GM12873 (cell line): ENCODE measurements at regions not wholly inside any gene's neighbourhood (a gene's known extent, or its start where the extent isn't known, plus 50 kb on each side); places are given as distances from the start of the nearest gene placed in this dataset.

Experiments
- TF ChIP-seq, protein P1 (sequence below): IDR thresholded peaks from 2 replicates; pipeline ENCODE4 v1.5.1; 2012; ENCODE audit warnings: low read depth, mild to moderate bottlenecking, moderate library complexity, low read length, control low read depth; ENCODE audit not compliant: insufficient read depth; ENCODE audit errors: missing control alignments

DNA sequence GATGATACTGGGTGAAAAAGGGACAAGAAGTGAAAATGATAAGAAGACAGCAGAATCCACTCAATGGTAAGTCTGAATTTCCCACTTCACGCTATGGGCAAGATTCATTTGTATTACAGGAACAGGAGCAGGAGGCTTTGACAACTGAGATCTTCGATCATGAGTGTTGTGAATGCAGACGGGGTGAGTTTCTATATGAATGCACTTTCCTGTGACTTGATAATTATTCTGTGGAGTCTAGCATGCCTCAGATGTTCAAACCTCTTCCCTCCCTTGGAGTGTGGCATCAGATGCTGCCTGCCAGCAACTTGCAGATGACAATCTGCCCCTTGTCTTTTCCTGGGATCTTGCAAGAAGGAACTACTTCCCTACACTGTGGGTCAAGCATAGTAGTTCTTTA, 225.4 kb downstream of the HLX start:
- TF ChIP-seq, protein P1, sequence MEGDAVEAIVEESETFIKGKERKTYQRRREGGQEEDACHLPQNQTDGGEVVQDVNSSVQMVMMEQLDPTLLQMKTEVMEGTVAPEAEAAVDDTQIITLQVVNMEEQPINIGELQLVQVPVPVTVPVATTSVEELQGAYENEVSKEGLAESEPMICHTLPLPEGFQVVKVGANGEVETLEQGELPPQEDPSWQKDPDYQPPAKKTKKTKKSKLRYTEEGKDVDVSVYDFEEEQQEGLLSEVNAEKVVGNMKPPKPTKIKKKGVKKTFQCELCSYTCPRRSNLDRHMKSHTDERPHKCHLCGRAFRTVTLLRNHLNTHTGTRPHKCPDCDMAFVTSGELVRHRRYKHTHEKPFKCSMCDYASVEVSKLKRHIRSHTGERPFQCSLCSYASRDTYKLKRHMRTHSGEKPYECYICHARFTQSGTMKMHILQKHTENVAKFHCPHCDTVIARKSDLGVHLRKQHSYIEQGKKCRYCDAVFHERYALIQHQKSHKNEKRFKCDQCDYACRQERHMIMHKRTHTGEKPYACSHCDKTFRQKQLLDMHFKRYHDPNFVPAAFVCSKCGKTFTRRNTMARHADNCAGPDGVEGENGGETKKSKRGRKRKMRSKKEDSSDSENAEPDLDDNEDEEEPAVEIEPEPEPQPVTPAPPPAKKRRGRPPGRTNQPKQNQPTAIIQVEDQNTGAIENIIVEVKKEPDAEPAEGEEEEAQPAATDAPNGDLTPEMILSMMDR: no peak

DNA sequence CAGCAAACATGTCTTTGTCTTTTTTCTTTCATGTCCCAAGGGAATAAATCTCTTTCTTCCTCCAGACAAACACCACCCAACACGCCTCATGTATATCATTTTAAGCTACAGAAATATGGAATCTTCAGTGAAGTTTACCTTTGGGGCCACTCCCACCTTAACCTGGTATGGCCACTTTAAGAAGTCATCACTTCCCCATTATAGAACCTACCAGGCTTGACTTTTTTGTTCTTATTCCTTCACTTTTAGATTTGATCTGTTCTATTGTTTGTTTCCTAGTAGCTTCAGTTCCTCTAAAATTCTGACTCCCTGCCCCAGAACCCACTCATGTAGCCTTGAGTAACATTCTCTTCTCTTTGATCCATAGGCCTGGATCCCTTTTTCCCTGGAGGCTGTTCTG, 226.3 kb downstream of the HLX start:
- TF ChIP-seq, protein P1: no peak

DNA sequence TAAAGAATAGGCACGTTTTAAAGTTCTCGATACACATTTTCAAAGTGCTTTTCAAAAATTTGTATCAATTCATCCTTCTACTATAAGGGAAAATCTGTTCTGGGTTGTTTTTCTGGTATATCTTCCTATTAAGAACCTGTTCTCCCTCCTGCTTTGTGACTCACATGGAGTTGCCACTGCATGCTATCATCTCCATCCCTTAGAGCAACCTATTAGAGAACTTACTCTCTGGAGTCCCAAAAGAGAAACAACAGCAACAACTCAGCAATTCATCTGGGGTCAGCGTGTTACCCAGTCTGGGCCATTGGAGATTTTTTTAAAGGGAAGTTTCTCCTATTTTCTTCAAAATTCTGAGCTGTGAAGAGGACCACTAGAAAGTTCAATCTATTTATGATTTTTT, 227.4 kb downstream of the HLX start:
- TF ChIP-seq, protein P1: no peak

DNA sequence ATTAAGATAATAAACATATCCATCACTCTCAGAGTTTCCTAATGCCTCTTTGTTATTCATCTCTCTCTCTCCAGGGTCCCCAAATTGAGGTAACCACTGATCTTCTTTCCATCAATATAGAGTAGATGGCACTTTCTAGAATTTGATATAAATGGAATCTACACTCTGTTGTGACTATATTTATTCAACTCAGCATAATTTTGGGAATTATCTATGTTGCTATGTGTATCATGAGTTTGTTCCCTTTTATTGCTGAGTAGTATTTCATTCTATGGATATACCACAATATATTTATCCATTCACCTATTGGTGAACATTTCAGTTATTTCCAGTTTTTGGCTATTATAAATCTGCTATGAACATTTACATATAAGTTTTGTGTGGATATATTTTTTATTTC, 230.7 kb downstream of the HLX start:
- TF ChIP-seq, protein P1: no peak

DNA sequence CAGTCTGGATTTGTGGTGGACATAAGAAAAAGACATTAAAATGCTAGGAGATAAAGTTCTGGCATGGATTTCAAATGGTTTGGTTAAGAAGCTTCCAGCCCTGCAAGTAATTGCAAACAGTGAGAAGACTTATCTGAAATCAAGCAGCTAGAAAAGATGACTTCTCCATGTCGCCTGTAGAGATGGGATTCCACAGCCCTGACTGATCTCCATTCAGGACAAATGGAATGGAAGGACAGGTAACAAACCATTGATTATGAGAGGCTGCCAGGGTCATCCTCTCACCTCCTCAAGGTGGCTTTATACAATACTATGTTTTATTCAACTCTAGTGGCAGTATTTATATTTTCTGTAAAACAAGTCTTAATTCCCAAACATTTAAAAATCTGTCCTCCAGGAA, 237.9 kb downstream of the HLX start:
- TF ChIP-seq, protein P1: no peak

DNA sequence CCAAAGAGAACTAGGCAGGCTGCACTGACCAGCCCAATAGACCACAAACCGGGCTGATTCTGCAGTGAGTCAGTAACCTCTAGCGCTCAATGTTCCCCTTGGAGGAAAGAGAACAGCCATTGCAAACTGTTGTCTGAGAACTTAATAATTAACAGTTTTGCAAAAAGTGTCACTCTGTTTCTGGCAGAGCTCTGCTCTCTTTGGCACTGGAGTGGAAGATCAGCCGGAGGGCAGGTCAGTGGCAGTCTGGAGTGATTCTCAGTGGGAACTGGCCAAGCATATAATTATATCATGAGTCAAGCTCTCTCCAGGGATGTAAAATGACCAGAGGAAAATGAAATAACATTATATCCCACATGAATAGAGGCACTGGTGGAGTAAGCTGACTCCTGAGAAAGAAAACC, 238.3 kb downstream of the HLX start:
- TF ChIP-seq, protein P1: no peak

DNA sequence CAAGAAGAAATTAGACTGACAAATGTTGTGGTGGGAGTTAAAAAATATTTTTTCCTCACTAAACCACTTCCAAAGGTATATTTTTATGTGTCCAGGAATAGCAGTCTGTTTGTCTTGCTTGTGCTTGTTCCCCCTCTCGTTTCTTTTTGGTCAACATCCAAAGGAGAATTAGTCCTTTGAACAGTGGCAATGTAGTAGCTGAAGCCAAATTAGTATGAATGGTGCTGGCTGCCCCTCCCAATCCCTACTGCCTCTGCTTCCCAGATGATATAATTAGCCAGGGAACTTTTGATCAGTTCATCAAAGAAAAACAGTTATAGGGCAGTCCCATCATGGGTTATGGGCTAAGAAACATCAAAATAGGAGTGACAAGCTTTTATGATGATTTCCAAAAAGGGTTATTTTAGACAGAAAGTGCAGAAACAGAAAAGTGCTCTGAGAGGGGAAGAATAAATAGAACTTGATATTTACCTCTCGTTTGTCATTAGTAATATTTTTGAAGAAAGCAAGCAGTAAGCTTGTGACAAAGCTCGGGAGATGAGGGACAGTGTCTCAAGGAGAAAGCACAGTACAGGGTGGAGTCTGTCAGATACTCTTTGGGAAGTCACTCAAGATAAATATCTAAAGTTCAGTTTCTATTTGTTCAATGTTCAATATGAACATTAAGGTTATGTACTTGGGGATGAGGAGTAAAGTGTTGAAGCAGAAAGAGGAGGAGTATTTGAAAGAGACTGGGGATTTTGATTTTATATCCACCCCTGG, 239.1 kb downstream of the HLX start:
- TF ChIP-seq, protein P1: no peak

DNA sequence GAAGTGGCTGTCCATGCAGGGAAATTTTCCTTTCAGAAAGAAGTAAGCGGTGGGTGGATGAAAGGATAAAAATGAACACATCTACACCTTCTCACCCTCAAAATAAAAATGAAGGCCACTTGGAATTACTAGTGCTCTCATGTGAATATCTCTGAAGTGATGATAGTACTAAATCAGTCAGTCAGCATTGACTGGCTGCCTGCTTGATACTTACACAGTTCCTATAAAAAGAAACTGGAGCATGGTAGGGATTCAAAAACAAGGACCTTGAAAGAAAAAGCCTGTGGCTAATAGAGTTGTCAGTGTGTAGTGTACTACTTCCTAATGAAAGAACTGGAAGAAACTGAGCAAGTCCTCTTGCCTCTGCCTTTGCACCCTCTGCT, 239.7 kb downstream of the HLX start:
- TF ChIP-seq, protein P1: no peak
